ENCODE measurements at regions not wholly inside any gene's neighbourhood (a gene's known extent, or its start where the extent isn't known, plus 50 kb on each side); places are given as distances from the start of the nearest gene placed in this dataset.

DNA sequence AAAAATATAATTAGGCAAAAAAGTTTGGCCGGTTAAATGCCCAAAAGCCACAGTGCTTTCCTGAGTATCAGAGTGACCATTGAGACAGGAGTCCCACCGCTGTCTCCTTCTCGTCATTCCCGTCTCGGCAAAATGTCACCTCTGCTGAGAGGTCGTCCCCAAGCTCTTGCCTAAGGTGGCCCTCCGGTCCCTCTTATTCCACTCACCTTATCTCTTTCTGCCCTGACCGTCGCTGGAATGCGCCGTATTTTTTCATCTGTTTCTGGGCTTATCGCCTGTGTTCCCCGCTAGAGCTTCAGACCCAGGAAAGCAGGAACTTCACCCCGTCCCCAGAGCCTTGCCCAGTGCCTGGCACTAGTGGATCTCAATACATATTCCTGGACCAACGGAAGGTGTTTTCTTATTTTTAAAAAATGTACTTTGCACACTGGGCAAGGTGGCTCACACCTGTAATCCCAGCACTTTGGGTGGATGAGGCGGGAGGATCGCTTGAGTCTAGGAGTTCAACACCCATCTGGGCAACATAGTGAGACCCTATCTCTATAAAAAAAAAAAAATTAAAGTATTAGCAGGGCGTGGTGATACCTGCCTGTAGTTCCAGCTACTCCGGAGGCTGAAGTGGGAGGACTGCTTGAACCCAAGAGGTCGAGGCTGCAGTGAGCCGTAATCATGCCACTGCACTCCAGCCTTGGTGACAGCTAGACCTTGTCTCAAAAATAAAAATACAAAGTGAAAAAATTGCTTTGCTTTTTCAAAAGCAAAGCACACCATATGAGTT is 122.8 kb upstream of the PTPN1 start:
- Histone ChIP-seq H3K9me3 (ENCODE audit: insufficient read depth, low read depth, low read length) (no peaks in the 10 kb centered on the region), H2AFZ (ENCODE audit: low read length) (no peak overlapping the region), H3F3A (ENCODE audit: low read depth) (no peaks in the 10 kb centered on the region), H3K9ac (ENCODE audit: low read depth, low read length, poor library complexity, severe bottlenecking) (peak overlapping the region; percentile 24), H3K9me2 (replicated peaks; ENCODE audit: low read depth, low read length) (no peaks in the 10 kb centered on the region), H3K79me2 (ENCODE audit: insufficient read depth, low read length) (no peaks in the 10 kb centered on the region), H3K36me3 (ENCODE audit: insufficient read depth, low read length) (no peaks in the 10 kb centered on the region), H4K20me1 (ENCODE audit: insufficient read depth, low read length, poor library complexity, severe bottlenecking) (no peaks in the 10 kb centered on the region), H3K4me1 (ENCODE audit: insufficient read depth, low read length, poor library complexity, severe bottlenecking) (peaks cover 25% of the 10 kb centered on the region), H3K4me2 (ENCODE audit: low read depth, low read length, poor library complexity, severe bottlenecking) (peak overlapping the region; percentile 20), H3K27me3 (ENCODE audit: insufficient read depth, low read length, poor library complexity, severe bottlenecking) (no peaks in the 10 kb centered on the region), H3K4me3 (ENCODE audit: low read length, poor library complexity, severe bottlenecking) (no peak overlapping the region)
- no peak for TF ChIP-seq EZH2phosphoT487 (IDR thresholded peaks at IDR 0.05; ENCODE audit: borderline replicate concordance)
- no peak for TF ChIP-seq CTCF (conservative IDR thresholded peaks at IDR 0.05; ENCODE audit: low read length)

GRCh38 chr20:50387996-50388332 is 122.2 kb upstream of the PTPN1 start:
- H3K9me2 ChIP-seq (replicated peaks; ENCODE audit: low read depth, low read length), result no peaks in the 10 kb centered on the region
- peak overlapping the region; percentile 20 for H3K4me2 ChIP-seq (ENCODE audit: low read depth, low read length, poor library complexity, severe bottlenecking)
- no peaks in the 10 kb centered on the region for H3K9me3 ChIP-seq (ENCODE audit: insufficient read depth, low read depth, low read length)
- H3K4me1 ChIP-seq (ENCODE audit: insufficient read depth, low read length, poor library complexity, severe bottlenecking), result peaks cover 24% of the 10 kb centered on the region
- TF ChIP-seq CTCF (conservative IDR thresholded peaks at IDR 0.05; ENCODE audit: low read length) (no peak), EZH2phosphoT487 (IDR thresholded peaks at IDR 0.05; ENCODE audit: borderline replicate concordance) (no peak)
- no peak overlapping the region for H3K4me3 ChIP-seq (ENCODE audit: low read length, poor library complexity, severe bottlenecking)
- H3F3A ChIP-seq (ENCODE audit: low read depth), result no peaks in the 10 kb centered on the region
- H4K20me1 ChIP-seq (ENCODE audit: insufficient read depth, low read length, poor library complexity, severe bottlenecking), result no peaks in the 10 kb centered on the region
- no peaks in the 10 kb centered on the region for H3K27me3 ChIP-seq (ENCODE audit: insufficient read depth, low read length, poor library complexity, severe bottlenecking)
- H3K36me3 ChIP-seq (ENCODE audit: insufficient read depth, low read length), result no peaks in the 10 kb centered on the region
- no peak overlapping the region for H2AFZ ChIP-seq (ENCODE audit: low read length)
- H3K79me2 ChIP-seq (ENCODE audit: insufficient read depth, low read length), result no peaks in the 10 kb centered on the region
- peak overlapping the region; percentile 24 for H3K9ac ChIP-seq (ENCODE audit: low read depth, low read length, poor library complexity, severe bottlenecking)

DNA sequence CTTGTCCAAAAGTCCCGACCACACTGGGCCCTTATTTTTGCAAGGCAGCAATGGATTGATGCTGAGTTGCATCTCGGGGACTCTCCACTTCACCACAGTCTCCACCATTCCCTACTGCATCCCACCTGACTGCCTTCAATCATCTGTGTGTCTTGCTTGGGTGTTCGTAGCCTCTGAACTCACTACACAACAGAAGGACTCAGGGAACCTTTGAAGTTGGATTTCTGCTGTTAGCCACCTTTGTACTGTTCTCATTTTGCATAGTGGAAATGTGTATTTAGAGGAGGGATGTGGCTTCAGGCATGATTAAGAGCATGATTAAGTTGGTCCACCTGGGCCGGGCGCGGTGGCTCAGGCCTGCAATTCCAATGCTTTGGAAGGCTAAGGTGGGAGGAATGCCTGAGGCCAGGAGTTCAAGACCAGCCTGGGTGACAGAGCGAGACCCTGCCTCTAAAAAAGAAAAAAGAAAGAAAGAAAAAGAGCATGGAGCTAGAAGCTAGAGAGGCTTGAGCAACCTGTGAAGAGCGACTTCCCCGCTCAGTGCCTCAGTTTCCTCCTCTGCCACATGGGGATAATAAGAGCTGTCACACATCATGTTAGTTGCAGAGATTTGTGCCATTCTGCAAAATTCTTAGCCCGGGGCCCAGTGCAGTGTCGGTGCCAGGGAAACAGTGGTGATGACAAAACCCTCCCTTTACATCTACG is 121.3 kb upstream of the PTPN1 start:
- no peaks in the 10 kb centered on the region for H3K27me3 ChIP-seq (ENCODE audit: insufficient read depth, low read length, poor library complexity, severe bottlenecking)
- no peaks in the 10 kb centered on the region for H3F3A ChIP-seq (ENCODE audit: low read depth)
- H4K20me1 ChIP-seq (ENCODE audit: insufficient read depth, low read length, poor library complexity, severe bottlenecking), result no peaks in the 10 kb centered on the region
- H3K79me2 ChIP-seq (ENCODE audit: insufficient read depth, low read length), result no peaks in the 10 kb centered on the region
- no peak overlapping the region for H3K9ac ChIP-seq (ENCODE audit: low read depth, low read length, poor library complexity, severe bottlenecking)
- peaks cover 24% of the 10 kb centered on the region for H3K4me1 ChIP-seq (ENCODE audit: insufficient read depth, low read length, poor library complexity, severe bottlenecking)
- H3K4me2 ChIP-seq (ENCODE audit: low read depth, low read length, poor library complexity, severe bottlenecking), result no peak overlapping the region
- no peaks in the 10 kb centered on the region for H3K9me2 ChIP-seq (replicated peaks; ENCODE audit: low read depth, low read length)
- H2AFZ ChIP-seq (ENCODE audit: low read length), result no peak overlapping the region
- no peaks in the 10 kb centered on the region for H3K9me3 ChIP-seq (ENCODE audit: insufficient read depth, low read depth, low read length)
- no peak for TF ChIP-seq EZH2phosphoT487 (IDR thresholded peaks at IDR 0.05; ENCODE audit: borderline replicate concordance)
- no peak for TF ChIP-seq CTCF (conservative IDR thresholded peaks at IDR 0.05; ENCODE audit: low read length)
- no peak overlapping the region for H3K4me3 ChIP-seq (ENCODE audit: low read length, poor library complexity, severe bottlenecking)
- H3K36me3 ChIP-seq (ENCODE audit: insufficient read depth, low read length), result no peaks in the 10 kb centered on the region

Measured in Loucy (cell line).